Endothelial cell of umbilical vein (primary cell): ENCODE measurements at regions not wholly inside any gene's neighbourhood (a gene's known extent, or its start where the extent isn't known, plus 50 kb on each side); places are given as distances from the start of the nearest gene placed in this dataset.

Experiments used
- BruUV-seq: library from RNA; stranded (reverse); fragments of 400-500 nt; replicated peaks from 2 replicates; lab custom pipeline; 2021; lab: Mats Ljungman, UMichigan
- CTCF ChIA-PET: fragments of 300-600, 350-600 bp; sonication (Branson Sonifier 250); formaldehyde crosslinking; loops from one replicate; lab custom pipeline; 2021; ENCODE audit warnings: antibody characterized with exemption, inconsistent platforms; lab: Charles Lee
- POLR2A ChIA-PET: fragments of 300-600, 350-600 bp; sonication (Branson Sonifier 250); formaldehyde crosslinking; loops from one replicate; lab custom pipeline; 2021; ENCODE audit warnings: antibody characterized with exemption, inconsistent platforms; lab: Charles Lee
- DNase-seq: peaks from one replicate; pipeline ENCODE4 v3.0.0-alpha.2; 2011; ENCODE audit warnings: low read depth, low spot score
- FAIRE-seq: peaks from 2 replicates; lab custom pipeline; 2011; peaks lifted over from hg19 to GRCh38; lab: Jason Lieb, UNC
- H2AFZ ChIP-seq: 2 replicates; pipeline ENCODE4 v1.6.0; 2012; ENCODE audit warnings: low read depth, low read length, control low read depth, inconsistent platforms
- H3K27ac ChIP-seq: 2 replicates; pipeline ENCODE4 v1.5.1; 2011; ENCODE audit warnings: low read depth, mild to moderate bottlenecking, control low read depth, low read length, moderate library complexity; ENCODE audit not compliant: insufficient read depth
- H3K27me3 ChIP-seq, 2 experiments: 2 replicates each; pipeline versions ENCODE4 v1.6.0 to v1.6.1; 2011; ENCODE audit warnings: low read length in 2 of 2, mixed read lengths in 1 of 2; ENCODE audit not compliant: control insufficient read depth in 2 of 2, insufficient read depth in 2 of 2
- H3K36me3 ChIP-seq, 2 experiments: 2 replicates in 1 of 2; 3 replicates in 1 of 2; pipeline ENCODE4 v1.5.1; 2011; ENCODE audit warnings: low read length in 2 of 2, mild to moderate bottlenecking in 1 of 2, moderate library complexity in 1 of 2; ENCODE audit not compliant: control insufficient read depth in 2 of 2, insufficient read depth in 2 of 2; ENCODE audit errors: extremely low read depth in 1 of 2
- H3K4me1 ChIP-seq: 3 replicates; pipeline ENCODE4 v1.5.1; 2011; ENCODE audit warnings: mild to moderate bottlenecking, low read length; ENCODE audit not compliant: control insufficient read depth, insufficient read depth; ENCODE audit errors: extremely low read depth
- H3K4me2 ChIP-seq: 2 replicates; pipeline ENCODE4 v1.6.1; 2011; ENCODE audit warnings: low read length, control low read depth, mixed read lengths; ENCODE audit not compliant: insufficient read depth
- H3K4me3 ChIP-seq, 3 experiments: fragments of 200-600 bp in 1 of 3; sonication (generic), shearing (Covaris generic) in 1 of 3; replicated peaks in 1 of 3; 2 replicates each; pipeline ENCODE4 v1.5.1; 2011 to 2016; ENCODE audit warnings: control low read depth in 3 of 3, low read length in 3 of 3, mild to moderate bottlenecking in 2 of 3, inconsistent platforms in 1 of 3, low read depth in 1 of 3, moderate library complexity in 1 of 3; ENCODE audit not compliant: insufficient read depth in 1 of 3
- H3K79me2 ChIP-seq: 2 replicates; pipeline ENCODE4 v1.6.0; 2012; ENCODE audit warnings: low read length, inconsistent platforms; ENCODE audit not compliant: control insufficient read depth, insufficient read depth
- H3K9ac ChIP-seq: replicated peaks from 2 replicates; pipeline ENCODE3; 2011; ENCODE audit warnings: low read length, control low read depth; ENCODE audit not compliant: insufficient read depth; ENCODE audit errors: extremely low read depth
- H3K9me1 ChIP-seq: replicated peaks from 3 replicates; pipeline ENCODE4 v1.6.0; 2011; ENCODE audit warnings: mild to moderate bottlenecking, low read length; ENCODE audit not compliant: control insufficient read depth, insufficient read depth; ENCODE audit errors: extremely low read depth
- H3K9me3 ChIP-seq: replicated peaks from 2 replicates; pipeline ENCODE4 v1.5.1; 2012; ENCODE audit warnings: low read length, inconsistent platforms; ENCODE audit not compliant: control insufficient read depth, insufficient read depth
- H4K20me1 ChIP-seq: replicated peaks from 2 replicates; pipeline ENCODE3; 2011; ENCODE audit warnings: mild to moderate bottlenecking, low read length; ENCODE audit not compliant: control insufficient read depth, insufficient read depth; ENCODE audit errors: extremely low read depth
- EZH2 ChIP-seq: IDR thresholded peaks from 2 replicates; pipeline ENCODE4 v1.6.1; 2012; ENCODE audit warnings: borderline replicate concordance, low read depth, mild to moderate bottlenecking, moderate library complexity, low read length, inconsistent platforms; ENCODE audit not compliant: severe bottlenecking
- FOS ChIP-seq: IDR thresholded peaks from 2 replicates; pipeline ENCODE4 v1.6.1; 2011; ENCODE audit warnings: mild to moderate bottlenecking, low read length, moderate library complexity, borderline replicate concordance; ENCODE audit not compliant: insufficient read depth
- GATA2 ChIP-seq: IDR thresholded peaks from 2 replicates; pipeline ENCODE4 v1.7.0; 2011; ENCODE audit warnings: low read depth, mild to moderate bottlenecking, moderate library complexity, mixed read lengths, low read length; ENCODE audit not compliant: insufficient read length, insufficient read depth
- JUN ChIP-seq: IDR thresholded peaks from 2 replicates; pipeline ENCODE4 v1.6.1; 2011; ENCODE audit warnings: borderline replicate concordance, low read depth; ENCODE audit not compliant: insufficient read length, insufficient read depth
- MYC ChIP-seq: IDR thresholded peaks from one replicate; pipeline ENCODE4 v1.6.1; 2011; ENCODE audit warnings: mild to moderate bottlenecking, low read depth, low read length
- POLR2A ChIP-seq: IDR thresholded peaks from 2 replicates; pipeline ENCODE4 v1.6.1; 2012; ENCODE audit warnings: low read depth, mild to moderate bottlenecking, control low read depth, low read length
- POLR2AphosphoS5 ChIP-seq: IDR thresholded peaks from 2 replicates; pipeline ENCODE4 v1.6.1; 2012; ENCODE audit warnings: low read depth, mild to moderate bottlenecking, control low read depth, low read length, moderate library complexity; ENCODE audit not compliant: insufficient read depth
- dilution Hi-C: fragments of 300-500 bp; cut with MboI; formaldehyde crosslinking; loops from one replicate; pipeline ENCODE4 v1.15.0; 2019; ENCODE audit warnings: low sequenced_read_pairs; ENCODE audit not compliant: extremely low pct_ligation_motif_present
- intact Hi-C: fragments of 100-400 bp; cut with micrococcal nuclease; formaldehyde crosslinking; loops from one replicate; pipeline ENCODE4 v1.10.0; 2022
- TF ChIP-seq, protein P1 (sequence below), 2 donors: IDR thresholded peaks; 1 replicate in 1 of 2; 2 replicates in 1 of 2; pipeline ENCODE4 v1.5.1; 2011; ENCODE audit warnings: low read length in 2 of 2, mild to moderate bottlenecking in 2 of 2, moderate library complexity in 2 of 2, control low read depth in 1 of 2, inconsistent platforms in 1 of 2, low read depth in 1 of 2; ENCODE audit not compliant: insufficient read depth in 1 of 2; ENCODE audit errors: extremely low read depth in 1 of 2
- TF ChIP-seq, protein P2 (sequence below): IDR thresholded peaks from 2 replicates; pipeline ENCODE4 v1.6.1; 2011; ENCODE audit not compliant: insufficient read depth, insufficient read length

DNA sequence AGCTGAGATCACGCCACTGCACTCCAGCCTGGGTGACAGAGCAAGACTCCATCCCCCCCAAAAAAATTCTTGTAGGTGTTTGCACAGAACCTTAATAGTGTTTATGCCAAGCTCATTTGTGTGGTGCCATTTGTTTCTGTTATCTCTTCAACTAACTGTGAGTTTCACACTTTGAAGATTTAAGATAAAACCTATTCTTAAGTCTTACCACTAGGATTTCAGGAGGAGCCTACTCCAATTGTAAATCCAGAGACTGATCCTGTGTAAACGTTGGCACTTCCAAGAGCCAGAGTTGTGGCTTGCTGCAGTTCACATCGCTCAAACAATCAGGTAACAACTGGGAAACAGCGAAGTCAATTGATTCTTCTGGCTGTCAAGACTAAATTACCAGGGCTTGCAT lies 242.4 kb upstream of the SATB1 start:
- no peak for FAIRE-seq
- BruUV-seq, result no TSS peak
- H3K9me1 ChIP-seq, result no peaks in the 10 kb centered on the region
- TF ChIP-seq, protein P1, sequence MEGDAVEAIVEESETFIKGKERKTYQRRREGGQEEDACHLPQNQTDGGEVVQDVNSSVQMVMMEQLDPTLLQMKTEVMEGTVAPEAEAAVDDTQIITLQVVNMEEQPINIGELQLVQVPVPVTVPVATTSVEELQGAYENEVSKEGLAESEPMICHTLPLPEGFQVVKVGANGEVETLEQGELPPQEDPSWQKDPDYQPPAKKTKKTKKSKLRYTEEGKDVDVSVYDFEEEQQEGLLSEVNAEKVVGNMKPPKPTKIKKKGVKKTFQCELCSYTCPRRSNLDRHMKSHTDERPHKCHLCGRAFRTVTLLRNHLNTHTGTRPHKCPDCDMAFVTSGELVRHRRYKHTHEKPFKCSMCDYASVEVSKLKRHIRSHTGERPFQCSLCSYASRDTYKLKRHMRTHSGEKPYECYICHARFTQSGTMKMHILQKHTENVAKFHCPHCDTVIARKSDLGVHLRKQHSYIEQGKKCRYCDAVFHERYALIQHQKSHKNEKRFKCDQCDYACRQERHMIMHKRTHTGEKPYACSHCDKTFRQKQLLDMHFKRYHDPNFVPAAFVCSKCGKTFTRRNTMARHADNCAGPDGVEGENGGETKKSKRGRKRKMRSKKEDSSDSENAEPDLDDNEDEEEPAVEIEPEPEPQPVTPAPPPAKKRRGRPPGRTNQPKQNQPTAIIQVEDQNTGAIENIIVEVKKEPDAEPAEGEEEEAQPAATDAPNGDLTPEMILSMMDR (IDR thresholded peaks at IDR 0.05; ENCODE audit: extremely low read depth in 1 of 2, insufficient read depth in 1 of 2, low read depth in 1 of 2, low read length in 2 of 2), result no peak
- TF ChIP-seq MYC (no peak), FOS (no peak), GATA2 (no peak), EZH2 (no peak), POLR2A (no peak), JUN (no peak), POLR2AphosphoS5 (no peak)
- TF ChIP-seq, protein P2, sequence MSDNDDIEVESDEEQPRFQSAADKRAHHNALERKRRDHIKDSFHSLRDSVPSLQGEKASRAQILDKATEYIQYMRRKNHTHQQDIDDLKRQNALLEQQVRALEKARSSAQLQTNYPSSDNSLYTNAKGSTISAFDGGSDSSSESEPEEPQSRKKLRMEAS, result no peak
- H3K4me1 ChIP-seq, result no peaks in the 10 kb centered on the region
- dilution Hi-C loops, result no loop called here
- no peaks in the 10 kb centered on the region for H3K79me2 ChIP-seq
- no peak overlapping the region for H2AFZ ChIP-seq
- H3K27me3 ChIP-seq, result no peaks in the 10 kb centered on the region
- H4K20me1 ChIP-seq, result no peaks in the 10 kb centered on the region
- H3K4me2 ChIP-seq, result no peak overlapping the region
- H3K4me3 ChIP-seq, result no peak overlapping the region
- peaks cover 6% of the 10 kb centered on the region for H3K9me3 ChIP-seq
- CTCF ChIA-PET, result no interaction called here
- no peak overlapping the region for H3K27ac ChIP-seq
- intact Hi-C loops, result no loop called here
- H3K36me3 ChIP-seq, result no peaks in the 10 kb centered on the region
- no peak for DNase-seq
- POLR2A ChIA-PET, result no interaction called here
- no peak overlapping the region for H3K9ac ChIP-seq
